NCI-H1694 (cell line): ENCODE measurements at regions not wholly inside any gene's neighbourhood (a gene's known extent, or its start where the extent isn't known, plus 50 kb on each side); places are given as distances from the start of the nearest gene placed in this dataset.

Experiments
- DNase-seq: peaks from one replicate; lab custom pipeline; 2025; lab: John Stamatoyannopoulos, UW

DNA sequence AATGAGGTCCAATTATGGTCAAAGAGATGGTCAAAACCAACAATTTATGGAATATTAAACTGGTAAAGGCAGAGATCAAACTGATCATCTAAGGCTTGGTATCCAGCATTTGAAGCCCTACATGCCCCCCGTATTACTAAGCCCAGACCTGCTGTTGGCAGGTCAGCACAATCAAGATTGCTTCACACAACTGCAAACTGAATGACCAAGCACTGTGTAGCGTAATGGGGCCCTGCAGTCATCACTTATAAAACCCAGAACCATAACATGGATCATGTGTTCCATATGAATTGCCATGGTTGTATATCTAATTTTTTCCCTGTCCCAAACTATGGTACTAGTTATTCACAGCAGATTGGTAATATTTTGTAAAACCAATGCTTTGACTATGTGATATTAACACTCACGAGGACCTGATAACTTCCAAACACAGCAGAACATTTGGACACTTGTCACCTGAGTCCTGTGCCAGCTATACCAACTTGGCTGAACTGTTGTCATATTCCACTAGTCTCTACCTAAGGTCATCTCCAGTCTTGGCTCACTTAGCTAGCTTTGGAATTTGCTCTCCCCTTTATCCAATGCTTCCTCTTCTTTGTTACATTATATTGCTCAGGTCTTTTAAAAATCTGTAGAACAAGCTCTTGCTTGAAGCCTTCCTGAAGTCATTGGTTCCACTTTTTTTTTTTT lies 81.7 kb upstream of the HMHB1 start:
- no peak for DNase-seq

DNA sequence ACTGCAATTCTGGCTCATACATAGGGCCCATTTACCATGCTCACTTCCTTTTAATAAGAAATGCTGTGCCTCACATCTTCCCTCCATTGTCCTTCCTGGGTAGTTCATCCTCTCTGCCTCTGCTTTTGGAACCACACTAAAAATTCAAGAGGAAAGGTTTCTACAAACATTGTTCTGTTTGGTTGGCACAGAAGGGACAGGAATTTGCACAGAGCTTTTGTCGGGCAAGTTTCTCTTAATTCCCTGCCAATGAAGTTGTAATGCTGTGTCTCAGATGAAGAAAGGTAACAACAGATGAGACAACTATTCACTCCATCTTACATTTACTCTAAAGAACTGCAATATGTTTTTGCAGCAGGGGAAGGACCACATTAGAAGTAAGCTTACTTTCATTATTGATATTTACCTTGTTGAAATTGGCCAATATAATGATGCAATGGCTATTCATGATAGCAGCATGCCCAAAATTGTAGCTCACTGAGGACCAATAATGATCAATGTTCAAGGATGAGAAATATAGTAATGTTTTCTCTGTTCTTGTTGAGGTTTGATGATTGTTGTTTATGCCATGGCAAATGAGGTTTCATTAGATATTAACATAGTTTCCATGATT lies 82.5 kb upstream of the HMHB1 start:
- no peak for DNase-seq

DNA sequence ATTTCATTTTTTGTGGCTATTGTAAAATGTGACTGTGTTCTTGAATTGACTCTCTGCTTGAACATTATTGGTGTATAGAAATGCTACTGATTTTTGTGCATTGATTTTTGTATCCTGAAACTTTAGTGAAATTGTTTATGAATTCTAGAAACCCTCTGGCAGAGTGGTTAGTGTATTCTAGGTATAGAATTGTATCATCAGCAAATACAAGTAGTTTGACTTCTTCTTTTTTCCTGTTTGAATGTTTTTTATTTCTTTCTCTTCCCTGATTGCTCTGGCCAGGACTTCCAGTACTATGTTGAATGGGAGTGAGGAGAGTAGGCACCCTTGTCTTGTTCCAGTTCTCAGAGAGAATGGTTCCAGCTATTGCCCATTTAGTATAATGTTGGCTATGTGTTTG lies 88.8 kb upstream of the HMHB1 start:
- no peak for DNase-seq

DNA sequence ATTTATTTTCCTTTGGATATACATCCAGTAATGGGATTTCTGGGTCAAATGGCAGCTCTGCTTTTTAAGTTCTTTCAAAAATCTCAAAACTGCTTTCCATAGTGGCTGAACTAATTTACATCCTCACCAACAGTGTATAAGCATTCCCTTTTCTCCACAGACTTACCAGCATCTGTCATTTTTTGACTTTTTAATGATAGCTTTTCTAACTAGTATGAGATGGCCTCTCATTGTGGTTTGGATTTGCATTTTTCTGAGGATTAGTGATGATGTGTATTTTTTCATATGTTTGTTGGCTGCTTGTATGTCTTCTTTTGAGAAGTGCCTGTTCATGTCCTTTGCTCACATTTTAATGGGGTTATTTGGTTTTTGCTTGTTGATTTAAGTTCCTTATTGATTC lies 90.0 kb upstream of the HMHB1 start:
- DNase-seq: no peak

- DNase-seq: no peak
Observed at GRCh38 chr5:143720689-143721088, 91.3 kb upstream of the HMHB1 start.

DNA sequence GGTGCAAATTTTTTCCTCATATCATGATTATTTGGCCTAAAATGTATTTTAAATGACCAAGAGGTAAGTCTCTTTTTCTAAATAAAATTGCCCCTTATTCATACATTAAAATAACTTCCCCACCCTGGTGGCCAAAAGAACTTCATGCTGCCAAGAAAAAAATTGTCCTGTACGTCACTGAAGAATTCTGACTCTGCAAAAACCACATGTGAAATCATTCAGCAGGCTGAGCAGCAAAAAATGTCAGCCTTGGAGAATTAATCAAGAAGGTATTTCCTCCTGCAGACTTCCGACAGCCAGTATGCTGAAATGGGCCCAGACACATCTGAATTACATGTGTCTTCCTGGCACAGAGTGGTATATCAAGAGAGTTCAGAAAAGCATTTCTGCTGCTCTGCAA lies 94.6 kb upstream of the HMHB1 start:
- DNase-seq: no peak

GRCh38 chr5:143716881-143717280 lies 95.1 kb upstream of the HMHB1 start:
- DNase-seq: no peak

- no peak for DNase-seq
Observed at GRCh38 chr5:143715616-143716015, 96.3 kb upstream of the HMHB1 start.

DNA sequence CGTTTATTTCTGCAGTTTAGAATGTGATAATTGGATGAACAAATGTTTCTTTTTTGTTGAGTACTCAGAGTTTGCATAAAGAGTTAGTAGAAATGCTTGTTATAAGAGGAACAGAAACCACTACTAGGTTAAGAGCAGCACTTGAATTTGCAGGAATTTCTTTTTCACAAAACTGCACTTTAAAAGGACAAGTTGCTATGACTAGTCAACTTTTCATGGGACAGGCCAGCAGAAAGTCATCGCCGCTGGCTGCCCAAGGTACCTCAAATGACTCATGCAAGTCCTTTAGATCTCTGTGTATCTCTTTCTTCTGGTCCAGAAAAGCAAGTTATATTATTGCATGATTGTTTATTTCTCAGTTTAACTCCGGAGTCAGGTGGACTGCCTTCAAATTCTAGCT lies 97.3 kb upstream of the HMHB1 start:
- no peak for DNase-seq

GRCh38 chr5:143713047-143714003 lies 98.6 kb upstream of the HMHB1 start:
- no peak for DNase-seq

DNA sequence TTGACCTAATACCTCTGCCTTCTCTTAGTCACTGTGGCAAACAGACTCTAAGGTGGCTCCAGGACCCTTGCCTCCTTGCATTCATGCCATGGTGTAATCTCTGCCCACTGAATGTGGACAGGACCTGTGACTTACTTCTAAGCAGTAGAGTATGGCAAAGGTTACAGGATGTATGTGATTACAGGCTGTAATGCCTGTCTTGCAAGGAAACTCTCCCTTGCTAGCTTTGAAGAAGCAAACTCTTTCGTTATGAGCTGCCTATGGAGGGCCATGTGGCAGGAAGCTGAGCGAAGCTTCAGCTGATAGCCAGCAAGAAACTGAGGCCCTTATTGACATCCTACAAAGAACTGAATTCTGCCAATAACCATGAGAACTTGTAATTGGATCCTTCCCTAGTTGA lies 103.3 kb upstream of the HMHB1 start:
- DNase-seq: no peak

GRCh38 chr5:143707806-143708205 lies 104.2 kb upstream of the HMHB1 start:
- no peak for DNase-seq

DNA sequence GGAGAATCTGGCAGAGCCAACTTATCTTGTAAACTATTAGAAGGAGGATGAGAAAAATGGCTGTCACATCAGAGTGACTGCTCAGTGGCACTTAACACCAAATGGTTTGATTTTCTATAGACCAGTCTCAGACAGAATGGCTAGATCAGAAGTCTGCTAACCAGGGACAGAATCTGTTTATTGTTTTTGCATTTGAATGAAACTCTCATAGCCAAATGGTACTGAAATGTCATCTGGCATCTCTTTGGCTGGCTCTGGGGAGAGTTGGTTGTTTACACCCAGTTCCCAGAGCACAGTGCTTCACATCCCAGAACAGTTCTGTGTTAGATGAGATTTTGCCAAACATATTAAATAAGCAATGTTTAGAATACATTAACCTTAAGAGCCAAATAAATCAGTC lies 106.6 kb upstream of the HMHB1 start:
- no peak for DNase-seq

- no peak for DNase-seq
Observed at GRCh38 chr5:143703659-143704058, 108.3 kb upstream of the HMHB1 start.

DNA sequence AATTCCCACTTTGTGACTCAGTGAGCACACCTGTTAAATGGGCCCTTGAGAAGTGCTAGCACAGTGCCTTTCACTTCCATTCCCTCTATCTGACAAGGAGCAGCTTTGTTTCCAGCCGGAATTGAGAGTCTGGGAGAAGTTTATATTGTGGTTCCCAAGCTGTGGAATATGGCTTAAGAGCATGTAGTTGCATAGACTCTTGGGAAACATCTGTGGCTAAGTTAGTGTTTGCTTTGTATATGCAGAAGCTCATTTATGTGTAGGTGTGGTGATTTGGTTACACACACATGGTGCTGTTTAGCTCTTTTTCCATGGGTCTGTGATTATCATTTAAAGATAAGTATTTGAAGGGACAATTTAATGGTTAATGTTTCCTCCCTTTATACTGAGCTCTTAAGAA lies 110.5 kb upstream of the HMHB1 start:
- DNase-seq: no peak

DNA sequence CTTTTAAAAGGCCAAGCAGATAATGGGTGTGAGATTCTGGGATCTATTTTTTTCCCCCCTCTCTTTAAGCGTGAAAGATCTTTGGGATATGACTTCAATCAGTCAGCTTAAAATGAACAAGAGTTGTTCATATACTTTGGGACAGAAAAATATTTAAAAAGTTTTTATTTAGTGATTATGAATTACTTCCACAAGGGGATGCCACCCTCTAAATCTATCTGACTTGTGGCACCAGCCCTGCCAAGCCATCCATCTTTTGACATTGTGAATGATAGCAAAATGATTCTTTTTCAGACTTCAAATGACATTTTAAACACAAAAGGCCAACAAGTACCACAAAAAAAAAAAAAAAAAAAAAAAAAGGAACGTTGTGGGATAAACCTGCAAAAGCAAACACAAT lies 111.0 kb upstream of the HMHB1 start:
- DNase-seq: no peak

GRCh38 chr5:143699121-143699520 lies 112.8 kb upstream of the HMHB1 start:
- DNase-seq: no peak

DNA sequence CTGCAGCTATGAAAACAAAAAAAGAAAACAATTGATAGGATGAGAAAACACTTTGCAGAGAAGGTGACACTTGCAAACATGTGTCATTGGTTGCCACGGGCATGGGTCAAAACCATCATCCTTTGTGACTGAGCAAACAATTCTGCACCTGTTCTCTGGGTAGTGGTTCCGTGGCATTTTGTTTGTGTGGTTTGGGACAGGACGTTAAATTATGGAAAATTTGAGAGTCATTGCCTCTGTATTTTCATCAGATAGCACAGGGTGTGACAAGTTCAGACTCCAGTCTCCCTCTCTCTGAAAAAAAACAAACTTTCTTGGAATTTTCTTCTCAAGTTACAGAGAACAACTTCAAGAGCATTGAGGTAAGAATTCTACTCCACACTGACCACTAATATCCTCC lies 113.4 kb upstream of the HMHB1 start:
- DNase-seq: no peak

DNA sequence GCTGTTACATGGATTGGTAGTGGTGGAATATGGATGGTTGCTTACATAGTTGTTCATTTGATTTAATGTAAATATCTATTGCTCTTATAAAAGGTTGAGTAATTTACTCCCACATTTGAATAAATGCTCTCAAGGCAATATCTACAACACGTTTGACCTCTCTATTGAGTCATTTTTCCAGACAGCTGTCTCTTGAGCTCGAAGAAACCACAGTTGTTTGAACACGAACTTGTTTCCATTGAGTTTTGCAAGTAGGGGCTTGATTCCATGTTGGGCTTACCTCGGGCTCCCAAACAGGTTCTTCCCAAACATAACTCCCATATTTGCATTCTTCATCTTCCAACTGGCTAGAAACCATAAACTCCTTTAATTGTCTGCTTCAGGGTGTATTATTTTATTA lies 115.0 kb upstream of the HMHB1 start:
- no peak for DNase-seq

DNA sequence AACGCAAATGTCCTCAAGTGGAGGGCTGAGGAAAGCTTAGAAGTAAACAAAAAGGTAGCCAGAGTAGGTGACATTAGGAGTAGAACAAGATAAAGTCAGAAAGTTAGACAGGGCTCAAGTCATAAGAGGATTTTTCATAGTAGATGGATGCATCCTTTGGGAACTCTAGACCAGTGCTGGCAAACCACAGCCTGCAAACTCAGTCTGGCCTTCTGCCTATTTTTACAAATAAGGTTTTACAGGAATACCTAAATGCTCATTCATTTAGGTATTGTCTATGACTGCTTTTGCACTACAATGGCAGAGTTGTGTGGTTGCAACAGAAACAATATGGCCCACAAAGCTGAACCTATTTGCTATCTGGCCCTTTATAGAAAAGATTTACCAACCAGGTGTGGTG lies 116.0 kb upstream of the HMHB1 start:
- DNase-seq: no peak

GRCh38 chr5:143695244-143695864 lies 116.6 kb upstream of the HMHB1 start:
- DNase-seq: no peak

DNA sequence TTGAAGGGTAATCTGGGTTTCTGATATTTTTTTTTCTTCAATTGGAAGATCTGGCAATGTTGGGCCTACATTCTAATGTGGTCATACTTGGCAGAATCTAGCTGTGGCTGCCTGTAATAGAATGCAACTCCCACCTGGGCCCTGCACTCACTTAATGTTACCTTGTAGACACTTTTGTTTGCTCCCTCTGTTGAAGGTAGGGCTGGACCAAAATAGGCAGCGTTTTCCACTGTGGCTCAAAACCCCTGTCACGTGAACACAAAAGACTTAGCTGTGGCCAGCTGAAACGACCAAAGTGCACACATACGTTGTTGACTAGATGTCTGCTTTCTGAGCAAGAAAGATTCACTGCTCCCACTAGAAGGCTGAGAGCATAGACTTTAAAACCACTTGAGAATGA lies 117.6 kb upstream of the HMHB1 start:
- no peak for DNase-seq
